Activated CD4-positive, alpha-beta T cell treated with anti-CD3 and anti-CD28 coated beads for 48 hours (primary cell): ENCODE measurements at regions not wholly inside any gene's neighbourhood (a gene's known extent, or its start where the extent isn't known, plus 50 kb on each side); places are given as distances from the start of the nearest gene placed in this dataset.

Experiments
- DNase-seq: peaks from one replicate; pipeline ENCODE4 v3.0.0-alpha.2; 2020

DNA sequence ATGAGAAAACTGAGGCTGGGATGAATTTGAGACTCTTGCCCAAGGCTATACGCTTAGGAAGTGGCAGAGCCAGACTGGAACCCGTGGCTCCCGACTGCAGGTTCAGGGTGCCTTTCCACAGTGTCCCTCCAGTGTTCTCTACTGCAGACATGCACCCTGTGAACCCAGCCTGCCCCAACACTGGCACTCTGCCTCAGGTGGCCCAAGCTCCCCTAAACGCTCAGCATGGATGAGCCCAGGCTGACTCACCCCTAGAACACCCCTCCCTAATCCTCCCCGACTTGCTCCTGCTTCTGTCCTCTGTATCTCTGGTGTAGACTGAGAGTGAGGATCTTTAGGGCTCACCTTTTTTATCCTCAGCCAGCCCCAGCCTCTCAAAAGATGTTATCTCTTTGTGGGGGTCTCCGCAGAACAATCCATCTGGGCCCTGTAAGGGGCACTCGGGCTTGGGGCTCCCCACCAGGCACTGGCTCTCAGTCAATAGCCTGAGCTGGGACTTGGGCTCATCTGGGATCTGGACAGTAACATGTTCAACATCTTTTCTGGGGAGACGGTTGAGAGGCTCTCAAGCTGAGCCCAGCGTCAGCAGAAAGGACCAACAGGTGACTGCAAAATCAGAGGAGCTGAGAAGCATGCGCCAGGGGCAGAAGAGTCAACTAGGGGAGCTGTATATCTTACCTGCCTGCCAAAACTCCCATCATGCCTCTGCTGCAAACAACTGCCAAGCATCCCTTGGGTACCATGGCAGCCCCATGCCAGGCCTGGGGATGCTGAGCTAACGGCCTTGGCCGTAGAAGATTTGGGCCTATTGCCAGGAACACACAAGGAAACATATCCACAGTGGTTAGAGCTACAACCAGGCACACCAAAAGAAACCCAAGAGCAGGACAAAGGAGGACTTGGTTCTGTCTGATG lies 176.2 kb downstream of the BUD13 start:
- DNase-seq: no peak

- no peak for DNase-seq
Observed at GRCh38 chr11:116595305-116595880, 177.4 kb downstream of the BUD13 start.

DNA sequence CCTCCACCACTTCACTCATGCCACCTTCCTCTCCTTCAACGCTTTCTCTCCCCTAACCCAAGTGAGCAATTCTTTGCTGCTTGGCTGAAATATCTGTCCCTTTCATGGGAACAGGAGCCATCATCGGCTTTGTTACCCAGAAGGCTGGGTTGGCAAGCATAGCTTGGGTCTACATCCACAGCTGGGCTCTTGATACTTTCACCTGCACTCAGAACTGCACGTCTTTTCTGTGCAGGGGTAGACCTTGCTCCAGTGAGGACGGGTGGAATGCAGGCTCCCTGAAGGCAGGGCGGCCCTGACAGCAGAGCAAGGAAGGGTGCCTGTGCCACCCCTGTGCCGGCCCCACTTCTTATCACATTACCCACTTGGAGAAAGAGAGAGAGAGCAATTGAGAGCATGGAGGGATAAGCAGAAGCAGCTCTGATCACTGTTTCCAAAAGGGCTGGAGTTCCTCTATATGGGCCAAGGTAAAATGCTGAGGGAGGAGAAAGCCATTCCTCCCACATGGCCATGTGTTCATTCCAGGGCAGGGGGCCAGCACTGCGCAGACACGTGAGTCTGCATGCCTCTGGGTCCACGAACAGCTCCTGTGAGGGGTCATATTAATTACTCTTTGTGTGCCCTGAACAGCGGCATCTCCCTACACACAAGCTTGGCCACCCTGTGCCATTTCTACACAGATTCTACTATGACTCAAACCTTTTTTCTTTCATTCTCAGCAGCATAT lies 181.8 kb downstream of the BUD13 start:
- DNase-seq: no peak

GRCh38 chr11:116589402-116589801 lies 183.4 kb downstream of the BUD13 start:
- no peak for DNase-seq

- DNase-seq: no peak
Observed at GRCh38 chr11:116586392-116586791, 186.4 kb downstream of the BUD13 start.

GRCh38 chr11:116582571-116582970 lies 190.2 kb downstream of the BUD13 start:
- DNase-seq: no peak

DNA sequence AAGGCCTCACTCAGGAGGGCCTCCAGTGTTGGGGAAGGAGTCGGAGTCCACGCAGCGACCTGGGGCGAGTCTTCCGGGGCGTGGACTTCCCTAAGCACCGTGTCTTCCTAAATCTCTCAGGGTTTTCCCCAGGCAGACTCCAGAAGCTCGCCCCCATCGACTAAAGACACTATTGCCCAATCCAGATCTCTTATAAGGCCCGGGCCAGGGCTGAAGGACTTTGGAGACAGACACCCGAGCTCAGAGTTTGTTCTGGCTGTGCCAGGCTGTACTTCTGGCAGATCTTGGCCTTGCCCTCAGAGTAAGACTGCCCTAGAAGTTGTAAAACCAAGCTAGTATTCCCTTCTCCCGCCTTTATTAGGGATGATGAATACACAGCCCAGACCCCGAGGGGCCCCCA lies 191.4 kb downstream of the BUD13 start:
- DNase-seq: no peak

GRCh38 chr11:116580799-116581198 lies 192.0 kb downstream of the BUD13 start:
- no peak for DNase-seq

DNA sequence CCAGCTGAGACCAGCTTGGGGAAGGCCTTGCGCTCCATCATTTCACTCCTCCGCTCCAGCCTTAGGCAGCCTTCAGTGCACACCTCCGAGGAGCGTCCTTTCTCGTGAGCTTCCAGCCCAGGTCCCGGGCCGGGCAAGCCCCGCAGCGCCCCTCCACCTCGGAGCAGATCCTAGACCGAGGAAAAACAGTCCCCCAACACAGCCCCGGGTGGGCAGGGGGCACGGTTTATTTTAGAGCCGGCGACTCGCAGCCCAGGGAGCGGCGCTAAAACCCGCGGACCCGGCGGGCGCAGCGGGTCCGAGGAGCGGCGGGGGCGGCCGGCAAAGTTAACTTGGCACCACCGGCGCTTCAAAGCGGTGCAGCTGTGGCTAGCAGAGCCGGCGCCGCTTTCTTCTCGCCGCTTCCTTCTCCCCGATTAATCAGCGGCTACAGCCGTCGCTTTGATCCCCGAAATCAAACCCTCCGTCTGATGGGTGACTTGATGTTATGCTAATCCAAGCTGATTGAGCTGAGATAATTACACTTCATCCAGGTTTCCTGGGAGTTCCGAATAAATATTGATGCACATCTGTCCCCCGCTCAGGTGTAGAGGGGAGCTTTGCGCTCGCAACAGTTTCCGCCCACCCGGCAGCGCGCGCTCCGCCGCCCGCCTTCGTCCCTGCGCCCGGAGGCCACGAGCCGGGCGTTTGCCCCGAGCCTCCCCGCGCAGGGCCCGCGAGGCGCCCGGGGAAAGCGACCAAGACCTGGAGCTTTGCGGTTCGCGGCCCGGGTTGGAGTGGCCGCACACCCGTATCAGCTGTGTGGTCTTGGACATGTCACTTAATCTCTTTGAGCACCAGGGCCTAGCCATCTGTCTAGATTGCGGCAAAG lies 192.7 kb downstream of the BUD13 start:
- no peak for DNase-seq

DNA sequence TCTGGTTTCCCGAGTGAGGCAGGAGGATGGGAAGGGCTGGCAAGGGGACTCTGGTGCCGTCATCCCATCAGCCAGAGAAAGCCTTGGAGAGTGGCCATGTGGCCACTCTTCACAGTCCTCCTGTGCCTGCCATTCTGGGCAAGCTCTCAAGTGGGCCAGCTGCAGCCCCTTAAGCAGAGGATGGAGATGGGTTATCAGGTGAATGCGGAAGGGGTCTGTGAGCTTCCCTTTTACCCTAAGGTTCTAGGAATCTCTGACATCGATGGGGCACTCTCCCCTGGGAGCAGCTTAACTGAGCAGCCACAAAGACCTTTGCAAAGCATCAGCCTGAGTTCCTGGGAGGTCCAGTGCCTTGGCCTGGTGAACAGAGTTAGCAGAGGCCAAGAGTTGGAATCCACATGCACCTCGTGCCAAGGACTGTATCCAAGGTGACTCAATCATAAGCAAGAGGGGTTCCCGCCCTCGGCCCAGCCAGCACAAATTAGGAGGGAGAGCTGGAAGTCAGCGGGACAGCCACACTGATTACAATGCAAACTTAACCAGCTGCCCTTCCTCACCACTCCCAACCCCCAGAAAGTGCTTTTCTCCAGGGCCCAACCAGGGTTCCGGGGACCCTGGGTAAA lies 193.6 kb downstream of the BUD13 start:
- no peak for DNase-seq

GRCh38 chr11:116577956-116578355 lies 194.8 kb downstream of the BUD13 start:
- no peak for DNase-seq

DNA sequence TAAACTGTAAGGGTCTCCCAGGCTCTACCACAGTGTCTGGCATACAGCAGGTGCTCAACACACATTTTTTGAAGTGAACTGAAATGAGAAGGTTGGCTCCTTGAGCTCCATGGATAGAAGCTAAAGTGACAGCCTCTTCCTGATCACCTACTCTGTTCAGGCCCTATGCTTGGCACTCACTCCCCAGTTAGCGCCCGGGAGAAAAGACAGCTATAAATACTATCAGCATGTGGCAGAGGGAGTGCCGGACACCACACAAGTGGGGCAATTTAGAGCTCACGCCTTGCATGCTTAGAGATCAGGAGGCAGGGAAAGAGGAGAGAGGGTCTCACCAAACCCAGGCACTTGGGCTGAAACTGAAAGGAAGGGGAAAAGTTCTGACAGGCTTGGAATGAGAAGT lies 195.5 kb downstream of the BUD13 start:
- DNase-seq: no peak

DNA sequence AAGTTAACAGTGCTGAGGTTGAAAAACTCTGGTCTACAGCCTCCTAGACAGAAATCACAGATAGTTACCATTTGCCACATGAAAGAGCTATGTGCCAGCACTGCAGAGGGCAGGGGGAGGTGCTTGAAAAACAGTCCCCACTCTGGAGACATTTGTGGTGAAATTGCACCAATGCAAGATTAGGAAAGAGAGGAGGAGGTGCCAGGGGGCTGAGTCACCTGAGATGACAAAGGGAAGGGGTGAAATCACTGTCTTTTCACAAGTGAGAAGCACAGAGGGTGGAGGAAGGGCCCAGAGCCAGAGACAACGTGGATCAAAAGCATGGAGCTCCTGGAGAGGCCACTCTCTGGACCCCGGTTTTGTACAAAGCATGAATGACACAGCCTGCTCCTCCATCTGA lies 196.3 kb downstream of the BUD13 start:
- DNase-seq: peak; percentile 28

DNA sequence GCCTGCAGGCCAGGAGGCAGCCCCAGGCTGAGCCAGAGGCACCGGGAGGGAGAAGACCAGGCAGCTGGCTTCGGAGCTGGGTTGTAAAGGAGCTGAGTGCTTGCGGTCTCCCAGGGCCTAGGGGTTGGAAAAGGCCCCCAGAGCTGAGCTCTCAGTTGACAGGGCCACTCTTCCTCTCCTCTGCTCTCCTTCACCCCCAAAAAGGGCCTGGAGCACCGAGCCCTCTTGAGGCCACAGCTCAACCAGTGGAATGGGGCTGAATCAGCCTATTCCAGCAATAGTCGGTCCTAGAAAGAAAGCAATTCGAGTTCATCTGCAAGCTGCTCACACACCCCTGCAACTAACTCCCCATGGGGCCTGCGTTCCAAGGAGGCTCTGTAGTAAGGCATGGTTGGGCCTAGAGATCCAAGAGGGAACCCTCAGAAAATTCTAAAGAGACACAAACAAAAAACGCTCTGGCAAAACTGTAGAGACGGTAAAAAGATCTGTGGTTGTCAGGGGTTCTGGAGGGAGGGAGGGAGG lies 205.0 kb downstream of the BUD13 start:
- no peak for DNase-seq

DNA sequence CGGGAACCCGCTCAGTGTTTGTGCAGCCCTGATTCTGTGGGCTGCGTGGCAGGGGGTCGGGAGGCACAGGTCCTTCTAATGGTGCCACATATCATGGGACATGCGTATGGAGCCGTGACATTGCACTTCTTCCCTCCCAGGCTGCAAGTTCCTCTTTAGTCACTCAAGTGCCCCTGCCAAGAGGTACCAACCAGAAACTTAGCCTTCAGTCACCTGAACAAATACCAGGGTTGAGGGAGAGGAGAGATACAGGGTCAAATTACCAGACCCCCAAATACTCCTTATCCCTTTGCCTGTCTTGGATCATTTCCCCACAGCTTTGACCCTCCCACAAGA lies 209.1 kb downstream of the BUD13 start:
- no peak for DNase-seq

GRCh38 chr11:116563028-116563711 lies 209.6 kb downstream of the BUD13 start:
- no peak for DNase-seq

GRCh38 chr11:116560589-116560988 lies 212.2 kb downstream of the BUD13 start:
- DNase-seq: no peak

GRCh38 chr11:116558504-116559211 lies 214.1 kb downstream of the BUD13 start:
- no peak for DNase-seq

DNA sequence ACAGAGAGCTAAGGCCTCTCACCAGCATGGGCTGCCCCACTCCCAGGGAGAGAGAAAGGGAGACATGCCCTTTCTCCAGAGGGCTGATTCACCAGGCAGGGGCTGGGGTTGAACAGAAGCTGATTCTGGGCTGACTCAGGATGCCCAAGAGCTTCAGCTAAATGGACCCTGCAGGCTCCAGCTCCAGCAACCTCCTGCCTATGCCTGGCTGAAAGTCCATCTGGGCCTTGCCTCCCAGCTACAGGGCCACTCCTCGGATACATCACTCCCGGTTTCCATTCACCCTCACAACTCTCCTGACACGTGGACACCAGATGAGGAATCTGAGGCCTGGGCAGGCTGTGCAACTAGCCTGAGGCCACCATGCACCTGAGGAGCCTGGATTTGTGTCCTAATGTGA lies 215.5 kb downstream of the BUD13 start:
- no peak for DNase-seq

DNA sequence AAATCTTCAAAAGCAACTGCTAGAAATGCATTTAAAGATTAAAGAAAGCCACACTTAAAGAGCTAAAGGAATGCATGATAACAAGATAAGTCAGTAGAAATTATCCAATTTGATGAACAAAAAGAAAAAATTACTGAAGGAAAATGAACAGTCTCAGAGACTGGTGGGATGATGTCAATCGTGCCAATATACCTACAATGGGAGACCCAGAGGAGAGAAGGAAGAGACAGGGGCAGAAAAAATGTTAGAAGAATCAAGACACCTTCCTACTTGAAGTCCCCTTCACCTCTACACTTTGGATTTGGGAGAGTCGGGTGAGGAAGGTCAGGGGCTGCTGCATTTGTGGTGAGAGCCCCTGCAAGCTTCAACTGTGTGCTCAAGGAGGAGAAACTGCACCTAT lies 216.3 kb downstream of the BUD13 start:
- no peak for DNase-seq

GRCh38 chr11:116553482-116553881 lies 219.3 kb downstream of the BUD13 start:
- DNase-seq: no peak
